ENCODE measurements at regions not wholly inside any gene's neighbourhood (a gene's known extent, or its start where the extent isn't known, plus 50 kb on each side); places are given as distances from the start of the nearest gene placed in this dataset.
"Not testable (repeated sequence)": the region's sequence is repeated elsewhere in the genome, so short reads cannot be mapped to it uniquely, and the experiment has no call there.

DNA sequence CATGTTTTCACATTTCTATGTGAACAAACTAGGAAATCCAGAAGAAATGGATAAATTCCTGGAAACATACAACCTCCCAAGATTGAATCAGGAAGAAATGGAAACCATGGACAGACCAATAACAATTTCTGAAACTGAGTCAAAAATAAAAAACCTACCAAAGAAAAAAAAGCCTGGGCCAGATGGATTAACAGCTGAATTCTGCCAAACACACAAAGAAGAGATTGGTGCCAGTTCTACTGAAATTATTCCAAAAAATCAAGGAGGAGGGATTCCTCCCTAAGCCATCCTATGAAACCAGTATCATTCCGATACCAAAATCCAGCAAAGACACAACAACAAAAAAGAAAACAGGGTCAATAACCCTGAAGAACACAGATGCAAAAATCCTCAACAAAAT, 166.9 kb upstream of the FBXL7 start:
- no peak for DNase-seq

DNA sequence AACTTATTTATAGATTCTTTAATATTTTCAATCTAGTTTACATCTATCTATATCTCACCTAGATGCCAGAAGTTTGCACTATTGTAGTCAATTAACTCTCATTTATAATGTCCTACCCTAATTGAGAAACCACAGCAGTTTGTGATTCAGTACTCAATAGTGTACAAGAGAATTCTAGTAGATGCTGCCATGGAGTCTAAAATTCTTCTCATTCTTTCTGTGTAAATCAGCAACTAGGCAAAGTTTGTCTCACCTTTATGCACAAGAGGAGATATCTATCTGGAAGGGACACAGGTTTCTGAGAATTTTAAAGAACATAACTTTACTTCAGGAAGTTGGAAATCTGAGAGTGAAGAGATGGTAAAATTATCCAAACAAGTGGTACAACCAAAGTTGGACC, 173.0 kb upstream of the FBXL7 start:
- DNase-seq = no peak

DNA sequence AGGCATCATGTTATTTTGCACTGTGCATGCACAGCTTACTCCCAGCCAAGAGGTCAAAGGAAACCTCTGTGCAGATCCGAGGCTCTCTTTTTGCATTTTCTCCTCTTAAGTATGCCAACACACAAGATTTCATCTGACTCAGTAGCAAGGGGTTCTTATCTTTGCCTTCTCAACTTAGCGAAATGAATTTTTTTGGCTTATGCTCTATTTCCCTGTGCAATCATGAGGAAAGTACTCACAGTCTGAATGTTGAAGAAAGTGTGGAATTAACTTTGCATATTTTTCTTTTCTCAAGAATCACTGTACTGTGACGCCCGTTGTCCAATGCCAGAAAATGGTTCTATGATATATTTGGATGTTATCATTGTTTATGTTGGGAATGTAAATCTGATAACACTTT, 173.5 kb upstream of the FBXL7 start:
- no peak for DNase-seq

DNA sequence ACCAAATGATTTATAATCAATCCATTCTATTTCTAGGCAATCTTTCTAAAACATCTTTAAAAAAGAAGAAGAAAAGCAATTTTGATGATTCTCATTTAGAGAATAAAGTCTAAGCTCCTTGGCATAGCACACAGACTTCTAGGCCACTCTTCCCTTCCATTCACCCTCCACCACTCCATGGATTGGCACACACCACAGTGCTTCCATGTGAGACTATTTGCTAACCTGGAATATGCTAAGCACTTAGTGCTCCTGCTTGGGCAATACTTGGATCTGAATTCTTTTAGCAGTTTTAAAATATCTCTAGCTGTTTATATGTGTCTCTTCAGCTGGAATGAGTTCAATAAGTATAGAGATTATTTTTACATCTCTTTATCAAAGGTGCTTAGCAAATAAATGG, 177.6 kb upstream of the FBXL7 start:
- no peak for DNase-seq

DNA sequence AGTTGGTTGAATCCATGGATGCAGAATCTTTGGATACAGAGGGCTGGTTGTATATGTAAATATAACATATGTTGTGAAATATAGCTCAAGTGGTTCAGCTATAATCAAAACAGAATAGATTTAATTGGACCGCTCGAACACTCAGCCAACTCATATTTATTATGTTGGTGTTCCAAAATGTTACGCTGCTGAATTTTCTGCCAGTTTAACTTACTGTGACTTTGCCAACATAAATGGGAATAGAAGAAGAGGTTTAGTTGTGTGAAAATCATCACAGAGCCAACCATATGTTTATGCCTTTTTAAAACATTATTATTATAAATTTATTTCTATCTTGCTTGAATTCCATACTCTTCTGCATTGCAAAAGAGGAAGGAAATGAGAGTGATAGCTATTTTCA, 178.2 kb upstream of the FBXL7 start:
- DNase-seq = no peak

DNA sequence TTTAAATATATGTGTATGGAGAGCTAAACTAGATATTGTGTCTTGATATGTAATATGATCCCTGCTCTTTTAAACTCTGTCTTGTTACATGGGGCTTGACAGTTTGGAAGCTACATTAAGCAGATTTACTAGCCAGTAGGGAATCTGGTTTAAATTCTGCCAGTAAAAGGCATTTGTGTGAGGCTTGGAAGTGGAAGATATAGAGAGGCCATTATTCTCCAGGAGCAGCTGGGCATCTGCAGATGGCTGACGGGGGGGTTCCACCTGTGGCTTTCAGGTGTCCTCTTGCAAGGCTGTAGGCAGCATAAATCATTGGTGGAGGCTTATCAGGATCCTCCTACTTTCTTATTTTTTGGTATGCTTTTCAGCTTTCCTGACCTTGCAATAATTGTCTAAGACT, 179.1 kb upstream of the FBXL7 start:
- no peak for DNase-seq

DNA sequence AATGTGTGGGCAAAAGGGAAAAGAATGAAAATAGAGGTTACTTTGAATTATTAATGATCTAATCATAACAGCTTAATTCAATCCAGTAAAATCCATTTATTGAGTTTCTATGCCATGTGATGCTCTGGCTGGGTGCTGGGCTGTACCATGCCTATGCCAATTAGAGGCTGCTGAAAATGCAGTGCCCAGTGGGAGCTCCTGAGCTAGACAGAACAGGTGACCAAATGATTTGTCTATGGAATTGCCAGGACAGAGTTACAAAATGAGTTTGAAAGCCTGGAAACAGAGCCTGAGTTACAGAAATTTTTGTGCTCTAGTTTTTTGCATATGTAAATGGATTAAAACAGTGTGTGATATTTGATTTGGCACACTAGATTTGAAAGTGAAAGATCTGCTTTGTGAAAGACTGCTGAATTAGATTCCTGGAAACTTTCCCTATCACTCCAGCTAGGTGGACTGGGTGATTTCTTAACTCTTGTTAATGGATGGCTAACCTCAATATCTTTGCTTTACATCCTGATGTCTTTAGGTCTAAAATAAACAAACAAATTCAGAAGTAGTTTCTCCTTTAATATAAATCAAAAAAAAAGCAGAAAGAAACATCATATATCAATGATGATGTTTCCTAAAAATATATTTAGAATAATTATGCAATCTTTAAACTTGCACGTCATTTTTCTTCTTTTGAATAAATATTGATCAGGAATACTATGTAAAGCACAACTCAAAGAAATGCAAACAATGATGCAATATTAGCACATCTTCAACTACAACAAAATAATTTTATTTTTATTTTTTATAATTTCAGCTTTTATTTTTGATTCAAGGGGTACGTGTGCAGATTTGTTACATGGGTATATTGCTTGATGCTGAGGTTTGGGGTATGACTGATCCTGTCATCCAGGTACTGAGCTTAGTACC, 194.8 kb upstream of the FBXL7 start:
- no peak for DNase-seq

DNA sequence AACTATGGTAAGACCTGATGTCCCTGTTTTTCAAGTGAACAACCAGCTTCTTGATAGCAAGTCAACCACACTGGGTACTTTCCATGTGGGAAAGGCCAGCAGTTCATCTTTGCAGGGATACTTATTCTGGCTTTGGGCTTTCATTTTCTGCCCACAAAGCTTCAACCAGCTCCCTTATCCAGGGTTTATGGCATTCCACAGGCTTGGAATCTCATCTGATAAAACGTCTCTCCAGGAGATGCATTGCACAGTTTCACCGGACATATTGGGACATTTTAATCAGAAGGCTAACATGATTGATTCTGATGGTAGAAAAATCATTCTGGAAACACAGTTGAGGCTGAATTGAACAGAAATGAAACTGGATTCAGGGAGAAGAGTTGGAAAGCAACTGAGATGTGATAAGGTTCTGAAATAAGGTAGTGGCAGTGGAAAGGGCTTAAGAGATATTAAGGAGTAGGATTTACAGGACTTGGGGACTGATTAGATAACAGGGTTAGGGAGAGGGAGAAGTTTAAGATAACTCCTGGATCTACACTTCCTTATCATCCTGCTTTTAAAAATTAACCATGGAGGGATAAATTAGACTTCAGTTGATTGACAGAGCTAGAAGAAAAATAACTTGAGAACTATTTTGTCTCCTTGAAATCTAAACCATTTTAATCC, 195.8 kb upstream of the FBXL7 start:
- DNase-seq = no peak

DNA sequence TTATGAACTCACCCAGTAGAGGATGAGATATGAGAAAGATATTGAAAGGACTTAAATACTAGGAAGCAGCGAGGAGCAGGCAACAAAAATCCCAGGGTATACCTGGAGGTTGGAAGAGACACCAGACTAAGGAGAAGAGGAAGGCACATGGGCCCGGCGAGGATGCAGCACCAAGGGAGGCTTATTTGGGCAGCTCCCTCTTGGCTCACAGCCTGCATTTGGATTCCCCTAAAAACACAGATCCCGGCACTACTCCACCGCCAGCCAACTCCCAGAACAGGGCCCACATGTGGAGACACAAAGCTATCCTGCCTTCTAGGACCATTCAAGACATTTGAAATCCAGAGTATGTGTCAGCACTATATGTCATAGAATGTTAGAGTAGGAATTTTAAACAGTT, 199.8 kb upstream of the FBXL7 start:
- DNase-seq = no peak

DNA sequence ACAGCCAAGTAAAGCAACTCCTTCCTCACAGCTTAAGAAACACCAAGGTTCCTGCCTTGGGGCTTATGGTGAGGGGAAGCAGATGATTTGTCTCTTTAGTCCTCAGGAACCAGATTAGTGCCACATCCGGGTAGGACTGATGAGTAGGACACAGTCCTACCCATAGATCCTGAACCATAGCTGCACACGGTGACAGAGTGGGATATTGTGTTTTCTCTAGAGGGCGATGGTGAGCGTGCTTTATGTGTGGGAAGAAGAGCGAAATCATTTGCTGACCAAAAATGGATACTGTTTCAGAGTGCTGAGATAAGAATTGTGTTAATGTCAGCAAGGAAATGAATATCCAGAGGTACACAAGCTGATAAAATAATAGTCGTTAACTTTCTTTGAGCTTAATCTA, 209.0 kb upstream of the FBXL7 start:
- no peak for DNase-seq

DNA sequence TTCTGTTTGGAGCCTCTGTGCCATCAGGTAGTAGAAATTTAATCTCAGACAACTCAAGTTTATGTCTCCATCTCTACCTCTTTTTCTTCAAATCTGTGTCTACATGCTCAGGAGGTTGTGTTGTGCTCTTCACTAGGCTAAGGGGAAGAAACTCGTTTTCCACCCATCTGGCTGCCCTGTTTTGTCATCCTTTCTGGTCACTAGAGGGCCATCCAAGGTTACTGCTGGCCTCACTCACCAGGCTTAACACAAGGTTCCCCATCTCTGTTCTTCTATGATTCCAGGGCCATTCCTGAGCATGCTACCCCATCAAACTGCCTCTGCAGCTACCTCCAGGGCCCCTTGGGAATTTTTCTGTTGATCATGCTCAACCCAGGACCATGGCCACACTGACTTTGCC, 213.3 kb upstream of the FBXL7 start:
- DNase-seq = no peak

DNA sequence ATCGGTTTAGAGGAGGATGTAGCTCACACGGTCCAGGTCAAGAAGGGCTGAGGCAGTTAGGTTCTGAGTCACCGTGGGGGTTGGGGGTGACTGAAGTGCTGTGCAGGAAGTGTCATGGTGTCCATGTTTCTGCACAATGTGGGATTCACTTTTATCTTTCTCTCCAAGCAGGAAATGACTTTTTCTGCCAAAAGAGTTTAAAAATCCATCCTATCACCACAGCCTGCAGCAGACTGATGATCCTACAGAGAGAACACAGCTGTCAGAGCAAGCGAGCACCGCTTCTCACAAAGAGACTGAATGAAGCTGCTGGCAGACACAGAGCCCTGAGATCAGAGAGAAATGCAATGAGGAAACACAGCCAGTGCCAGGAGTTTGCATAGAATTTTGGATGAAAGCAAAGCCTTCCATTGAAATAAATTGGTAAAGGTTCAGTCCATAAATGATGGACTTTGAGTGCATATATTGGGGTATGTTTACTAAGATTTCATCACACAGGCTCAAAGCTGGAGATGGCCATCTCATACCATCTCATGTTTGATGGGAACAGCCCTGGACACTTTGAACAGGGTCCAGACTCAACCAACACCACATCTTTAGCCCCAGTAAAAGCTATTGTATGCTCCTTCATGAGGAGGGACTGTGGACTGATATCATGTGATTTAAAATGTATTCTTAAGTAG, 213.9 kb upstream of the FBXL7 start:
- DNase-seq = no peak

DNA sequence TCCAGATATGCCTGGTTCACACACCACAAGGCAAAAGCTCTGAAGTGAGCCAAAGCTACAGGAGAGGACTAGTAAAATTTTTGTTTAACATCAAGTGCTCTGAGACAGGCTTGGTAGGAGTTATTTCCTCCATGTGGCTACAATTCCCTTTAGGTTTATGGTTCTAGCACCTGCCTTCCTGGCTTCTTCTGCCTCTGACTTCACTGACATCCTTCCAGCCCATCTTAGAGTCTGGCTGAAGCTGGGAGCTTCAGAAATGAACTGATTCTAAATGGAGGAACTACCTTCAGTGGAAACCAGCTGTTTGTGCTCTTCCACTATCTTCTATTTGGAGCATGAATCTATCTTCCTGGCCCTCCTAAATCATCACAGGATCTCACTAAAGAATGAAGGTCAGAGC, 215.3 kb upstream of the FBXL7 start:
- DNase-seq = no peak

DNA sequence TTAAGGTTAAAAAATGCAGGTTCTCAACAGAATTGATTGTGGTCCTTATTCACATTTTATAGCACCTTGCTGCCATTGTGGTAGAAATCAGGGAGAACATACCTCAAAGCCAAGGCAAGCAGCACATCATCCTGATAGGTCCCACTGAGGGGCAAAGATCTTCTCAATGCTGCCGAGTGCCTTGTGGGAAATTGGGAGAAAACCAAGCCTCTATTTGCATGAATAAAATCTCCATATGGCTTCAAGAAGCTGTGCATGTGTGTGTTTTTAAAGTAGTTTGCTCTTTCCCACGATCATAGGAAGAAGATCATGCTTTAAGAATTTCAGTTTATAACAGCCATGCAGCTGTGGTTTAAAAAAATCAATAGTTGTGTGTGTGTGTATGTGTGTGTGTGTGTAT, 216.9 kb upstream of the FBXL7 start:
- no peak for DNase-seq

DNA sequence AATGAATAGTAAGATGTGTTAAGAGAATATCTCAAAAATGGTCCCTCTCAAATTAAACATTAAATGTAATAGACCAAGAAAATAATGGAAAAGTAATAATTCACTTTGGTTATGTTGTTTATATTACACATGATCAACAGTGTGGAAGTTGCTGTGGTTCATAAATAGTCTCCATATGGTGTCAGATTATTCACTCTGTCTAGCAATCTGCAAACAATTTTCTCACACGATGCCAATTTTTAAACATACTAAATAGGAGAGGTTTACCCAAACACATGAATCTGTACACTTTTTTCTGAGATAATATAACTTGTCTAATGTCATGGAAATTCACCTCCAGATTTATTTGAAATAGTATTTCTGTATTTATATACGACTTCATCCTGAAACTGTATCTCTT, 217.4 kb upstream of the FBXL7 start:
- no peak for DNase-seq

DNA sequence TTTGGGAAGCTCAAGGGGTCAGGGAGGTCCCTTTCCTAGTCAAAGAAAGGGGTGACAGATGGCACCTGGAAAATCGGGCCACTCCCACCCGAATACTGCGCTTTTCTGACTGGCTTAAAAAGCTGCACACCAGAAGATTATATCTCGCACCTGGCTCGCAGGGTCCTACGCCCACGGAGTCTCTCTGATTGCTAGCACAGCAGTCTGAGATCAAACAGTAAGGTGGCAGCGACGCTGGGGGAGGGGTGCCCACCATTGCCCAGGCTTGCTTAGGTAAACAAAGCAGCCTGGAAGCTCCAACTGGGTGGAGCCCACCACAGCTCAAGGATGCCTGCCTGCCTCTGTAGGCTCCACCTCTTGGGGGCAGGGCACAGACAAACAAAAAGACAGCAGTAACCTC, 228.4 kb upstream of the FBXL7 start:
- not testable (repeated sequence) for DNase-seq

DNA sequence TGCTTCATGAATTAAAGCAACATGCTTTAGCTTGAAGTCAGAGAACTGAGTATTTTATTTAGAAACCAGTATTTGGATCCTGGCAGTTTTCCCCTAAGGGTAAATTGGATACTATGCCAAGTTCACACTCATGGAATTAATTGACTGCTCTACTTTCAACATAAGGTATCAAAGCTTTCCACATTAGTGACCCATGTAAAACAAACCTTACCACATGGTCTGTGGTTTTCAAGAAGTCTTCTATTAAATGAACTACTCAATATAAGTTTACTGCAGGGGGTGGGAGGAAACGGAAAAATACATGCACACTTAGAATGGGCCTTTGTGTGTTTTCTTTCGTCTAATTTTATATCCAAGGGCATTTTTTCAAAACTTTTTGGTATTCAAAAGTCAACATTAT, 232.0 kb upstream of the FBXL7 start:
- no peak for DNase-seq

DNA sequence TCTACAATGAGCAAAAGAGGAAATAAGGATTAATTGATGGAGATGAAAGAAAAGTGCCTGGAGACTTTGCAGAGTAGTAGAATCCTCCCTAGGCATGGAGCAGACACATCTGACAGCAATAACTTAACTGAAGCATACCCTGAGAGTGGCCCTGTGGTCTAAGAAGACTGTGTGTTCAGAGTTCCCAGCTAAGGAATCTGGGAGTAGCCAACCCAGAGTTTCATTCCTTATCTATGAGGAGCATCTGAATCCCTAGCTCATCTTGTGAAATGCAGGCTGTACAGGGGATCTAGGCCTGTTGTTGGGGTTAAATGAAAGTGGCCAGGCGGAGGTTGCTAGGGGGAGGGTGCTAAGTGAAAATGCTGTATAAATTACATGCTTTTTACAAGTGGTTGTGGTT, 233.1 kb upstream of the FBXL7 start:
- no peak for DNase-seq

DNA sequence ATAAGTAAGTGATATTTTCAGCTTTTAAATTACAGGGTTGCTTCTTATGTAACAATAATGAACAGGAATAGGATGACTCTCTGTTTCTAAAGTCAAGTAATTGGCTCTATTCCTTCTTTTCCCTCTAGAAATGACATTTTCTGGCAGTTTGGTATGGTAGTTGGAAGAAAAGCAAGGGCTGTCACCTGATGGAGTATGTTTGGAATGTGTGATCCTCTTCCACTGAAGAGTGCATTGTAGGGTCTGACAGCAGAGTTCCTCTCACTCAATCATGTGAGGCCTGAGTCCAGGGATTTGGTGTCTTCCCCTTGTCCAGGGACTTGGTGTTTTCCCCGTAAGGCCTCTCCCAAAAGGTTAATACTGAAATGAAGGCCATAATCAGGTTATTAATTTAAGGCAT, 233.8 kb upstream of the FBXL7 start:
- DNase-seq = no peak

DNA sequence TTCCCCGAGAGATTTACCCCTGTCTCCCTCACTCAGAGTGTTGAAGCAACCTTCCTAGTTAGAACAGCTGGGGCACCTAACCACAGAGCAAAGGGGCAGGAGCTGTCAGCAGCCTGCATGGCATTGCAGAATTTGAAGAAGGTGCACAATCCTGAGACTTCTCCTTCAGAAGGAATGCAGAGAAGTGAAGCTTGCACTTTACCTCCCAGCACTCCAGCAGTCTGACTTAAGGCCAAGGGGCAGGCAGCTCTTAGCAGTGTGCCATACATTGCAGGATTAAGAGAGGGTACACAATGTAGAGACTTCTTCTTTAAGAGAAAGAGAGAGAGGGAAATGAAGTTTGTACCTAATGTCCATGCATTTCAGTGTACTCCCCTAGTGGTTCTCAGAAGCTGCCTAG, 236.0 kb upstream of the FBXL7 start:
- no peak for DNase-seq

DNA sequence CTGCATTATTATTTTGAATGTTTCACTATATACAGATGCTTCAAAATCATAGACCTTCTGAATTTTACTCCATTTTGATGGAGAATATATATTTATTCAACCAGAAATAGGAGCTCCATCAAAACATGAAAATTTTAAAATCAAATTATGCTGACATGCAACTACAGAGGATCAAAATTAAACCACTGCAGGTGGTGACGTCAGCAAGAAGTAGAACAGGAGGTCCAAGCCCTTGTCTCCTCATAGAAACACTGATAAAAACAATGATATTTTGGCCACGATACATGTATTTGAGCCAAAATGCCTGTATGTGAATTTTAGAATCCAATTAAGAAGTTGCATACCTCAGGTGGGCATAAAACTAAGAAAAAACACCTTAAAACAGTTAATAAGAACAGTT, 236.6 kb upstream of the FBXL7 start:
- DNase-seq = no peak

DNA sequence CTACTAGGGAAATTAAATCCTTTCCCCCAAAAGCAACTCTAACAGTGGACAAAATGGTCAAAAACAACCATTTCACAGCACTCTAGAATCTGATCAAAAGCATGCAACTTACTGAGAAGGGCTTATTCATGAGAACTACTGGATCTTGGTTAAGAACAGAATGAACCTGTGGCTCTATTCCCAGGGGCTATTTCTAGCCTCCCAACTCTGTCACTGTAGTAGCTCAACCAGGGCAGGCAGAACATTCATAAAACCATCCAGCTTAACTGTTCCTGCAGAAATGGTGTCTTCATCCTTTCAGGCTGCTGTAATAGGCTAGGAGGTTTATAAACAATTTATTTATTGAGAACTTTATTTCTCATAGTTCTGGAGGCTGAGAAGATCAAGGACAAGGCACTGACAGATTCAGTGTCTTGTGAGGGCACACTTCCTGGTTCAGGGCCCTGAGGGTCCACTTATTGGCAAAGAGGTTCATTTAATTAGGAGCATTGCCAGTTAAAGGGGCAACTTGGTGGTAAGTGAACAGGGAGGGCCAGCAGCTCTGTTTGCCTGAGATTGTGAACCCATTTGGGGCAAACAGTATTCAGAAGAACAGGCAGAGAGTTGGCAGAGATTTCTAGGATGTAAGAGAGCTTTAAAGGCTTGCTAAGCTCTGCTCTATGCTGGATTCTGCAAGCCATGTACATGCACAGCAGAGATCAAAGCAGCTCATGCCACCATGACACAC, 238.5 kb upstream of the FBXL7 start:
- no peak for DNase-seq
